ENCODE measurements at regions not wholly inside any gene's neighbourhood (a gene's known extent, or its start where the extent isn't known, plus 50 kb on each side); places are given as distances from the start of the nearest gene placed in this dataset.

- TF ChIP-seq CTCF (IDR thresholded peaks at IDR 0.05; ENCODE audit: insufficient read depth, low read length, poor library complexity, severe bottlenecking) (no peak), EZH2phosphoT487 (conservative IDR thresholded peaks at IDR 0.05; ENCODE audit: low read length) (no peak)
These were observed 59.7 kb upstream of the LCTL start for GRCh38 chr15:66625531-66625930.
